HG03439 (cell line): ENCODE measurements at regions not wholly inside any gene's neighbourhood (a gene's known extent, or its start where the extent isn't known, plus 50 kb on each side); places are given as distances from the start of the nearest gene placed in this dataset.
"Not testable (repeated sequence)": the region's sequence is repeated elsewhere in the genome, so short reads cannot be mapped to it uniquely, and the experiment has no call there.

ENCODE experiments used
- ATAC-seq: cut with Tn5 transposase; IDR thresholded peaks from one replicate; pipeline ENCODE4 v1.9.1; 2021; ENCODE audit warnings: mild to moderate bottlenecking, moderate library complexity; ENCODE audit not compliant: unreplicated experiment

GRCh38 chr2:111552625-111553024, 331.4 kb downstream of the ANAPC1 start:
- not testable (repeated sequence) for ATAC-seq

DNA sequence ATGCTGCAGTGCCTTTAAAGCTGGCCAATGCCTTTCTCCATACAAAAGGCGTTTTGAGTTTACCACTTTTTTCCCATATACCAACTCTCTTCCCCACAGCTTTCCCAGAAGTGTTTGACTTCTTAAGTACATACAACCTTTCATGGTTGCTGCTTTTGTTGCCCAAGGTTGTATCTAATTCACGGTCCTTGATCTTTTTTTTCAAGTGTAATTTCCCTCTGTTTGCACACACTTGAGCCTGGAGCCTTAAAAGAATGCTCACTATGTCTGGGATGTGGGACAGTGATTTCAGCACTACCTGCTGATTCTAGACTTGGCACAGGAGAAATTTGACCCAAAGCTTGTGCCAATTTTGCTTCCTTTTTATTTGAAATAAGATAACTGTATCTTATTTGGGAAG, 324.7 kb downstream of the ANAPC1 start:
- ATAC-seq = not testable (repeated sequence)

DNA sequence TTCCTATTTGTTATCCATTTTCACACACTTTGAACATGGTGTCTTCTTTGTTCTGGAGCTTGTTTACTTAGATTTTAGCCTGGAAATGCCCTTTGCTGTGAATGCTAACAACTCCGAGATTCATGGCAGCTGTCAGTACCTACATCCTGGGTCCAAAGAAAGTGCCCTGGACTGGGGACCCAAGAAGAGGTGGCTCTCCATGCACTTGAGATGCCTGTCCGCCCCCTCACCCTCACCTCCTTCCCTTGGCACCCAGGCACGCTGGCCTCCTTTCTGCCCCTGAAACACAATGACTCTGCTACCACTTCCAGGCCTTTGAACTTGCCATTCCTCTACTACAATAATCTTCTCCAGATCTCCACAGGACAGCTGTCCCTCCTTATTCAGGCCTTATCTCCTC, 324.2 kb downstream of the ANAPC1 start:
- ATAC-seq = not testable (repeated sequence)

- not testable (repeated sequence) for ATAC-seq
Observed at GRCh38 chr2:111566068-111566467, 317.9 kb downstream of the ANAPC1 start.

DNA sequence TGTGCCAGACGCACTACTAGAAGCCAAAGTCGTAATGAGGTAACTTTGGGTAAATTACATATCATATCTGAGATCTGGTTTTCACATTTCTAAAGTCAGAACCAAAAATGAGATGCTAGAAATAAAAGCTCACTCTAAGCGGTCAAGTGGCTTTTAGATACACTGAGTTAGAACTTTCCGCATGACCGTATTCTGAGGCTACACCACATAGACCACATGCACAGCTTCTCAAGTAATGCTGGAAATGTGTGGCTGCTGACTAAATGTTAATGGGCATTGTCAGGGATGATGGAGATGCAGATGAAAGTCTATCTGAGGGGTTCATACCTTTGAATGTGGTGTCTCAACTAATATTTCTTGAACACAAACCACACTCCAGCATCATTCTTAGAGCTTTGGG, 316.8 kb downstream of the ANAPC1 start:
- ATAC-seq = not testable (repeated sequence)

DNA sequence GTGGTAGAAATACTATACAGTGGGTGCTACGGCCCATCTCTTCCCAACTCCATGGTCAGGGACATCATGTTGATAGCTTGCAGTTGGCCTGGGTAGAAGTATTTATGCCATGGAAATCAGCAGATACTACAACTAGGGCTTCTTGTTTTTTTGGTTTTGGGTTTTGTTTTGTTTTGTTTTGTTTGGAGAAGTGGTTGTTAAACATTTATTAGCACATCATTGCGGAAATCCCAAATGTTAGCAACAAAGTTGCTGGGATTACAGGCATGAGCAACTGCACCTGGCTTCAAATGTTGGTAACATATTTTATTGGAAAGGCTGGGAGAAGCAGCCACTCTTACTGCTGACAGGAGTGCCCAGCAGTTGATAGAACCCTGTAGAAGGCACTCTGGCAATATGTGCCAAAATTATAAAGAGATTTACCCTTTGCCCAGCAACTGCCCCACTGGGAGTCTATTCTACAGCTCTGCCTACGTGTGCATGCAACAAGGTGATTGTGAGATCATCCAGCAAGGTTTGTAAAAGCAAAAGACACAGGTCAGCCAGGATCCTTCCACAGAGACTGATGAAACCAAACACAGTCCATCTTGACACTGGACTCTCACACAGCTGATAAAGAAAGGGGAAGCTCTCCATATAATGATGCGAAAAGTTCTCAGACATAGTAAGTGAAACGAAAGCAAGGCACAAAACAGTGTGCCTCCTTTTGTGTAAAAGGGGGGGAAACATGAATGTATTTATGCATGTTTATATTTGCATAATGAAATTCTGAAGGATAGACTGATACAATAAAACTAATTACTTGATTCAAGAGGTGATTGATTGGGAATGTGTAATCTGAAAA, 314.4 kb downstream of the ANAPC1 start:
- ATAC-seq = not testable (repeated sequence)

- ATAC-seq = not testable (repeated sequence)
Observed at GRCh38 chr2:111570300-111571114, 313.5 kb downstream of the ANAPC1 start.

- ATAC-seq = not testable (repeated sequence)
Observed at GRCh38 chr2:111574803-111575202, 309.2 kb downstream of the ANAPC1 start.

GRCh38 chr2:111577154-111577885, 306.7 kb downstream of the ANAPC1 start:
- ATAC-seq = not testable (repeated sequence)

DNA sequence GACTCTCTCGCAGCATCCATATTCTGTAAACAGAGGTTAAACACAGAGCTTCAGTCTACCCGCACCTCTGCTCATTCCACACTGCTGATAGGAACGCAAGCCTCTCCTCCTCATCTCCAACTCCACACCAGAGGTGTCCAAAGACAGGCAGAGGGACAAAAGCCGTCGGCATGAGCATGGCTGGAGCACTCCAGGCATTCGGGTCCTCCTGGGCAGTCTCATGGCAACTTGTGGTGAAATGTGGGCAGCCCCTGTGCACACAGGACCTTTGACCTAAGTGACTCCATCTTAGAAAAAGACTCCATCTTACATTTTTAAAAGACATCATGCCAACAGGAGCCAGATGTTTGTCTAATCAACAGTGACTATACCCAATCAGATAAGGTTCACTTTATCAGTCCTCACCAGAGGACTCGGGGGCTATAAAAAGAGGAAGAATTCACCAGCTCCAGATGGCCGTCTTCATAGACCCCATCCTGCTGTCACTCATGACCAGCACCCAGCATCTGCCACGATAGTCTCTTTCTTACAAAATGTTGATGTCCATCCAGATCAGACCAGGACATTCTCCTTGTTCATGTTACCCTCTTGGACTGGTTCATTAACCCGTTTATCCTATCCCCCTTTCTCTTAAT, 304.4 kb downstream of the ANAPC1 start:
- not testable (repeated sequence) for ATAC-seq

- not testable (repeated sequence) for ATAC-seq
Observed at GRCh38 chr2:111580616-111581015, 303.4 kb downstream of the ANAPC1 start.

GRCh38 chr2:111582090-111582489, 301.9 kb downstream of the ANAPC1 start:
- ATAC-seq = not testable (repeated sequence)

DNA sequence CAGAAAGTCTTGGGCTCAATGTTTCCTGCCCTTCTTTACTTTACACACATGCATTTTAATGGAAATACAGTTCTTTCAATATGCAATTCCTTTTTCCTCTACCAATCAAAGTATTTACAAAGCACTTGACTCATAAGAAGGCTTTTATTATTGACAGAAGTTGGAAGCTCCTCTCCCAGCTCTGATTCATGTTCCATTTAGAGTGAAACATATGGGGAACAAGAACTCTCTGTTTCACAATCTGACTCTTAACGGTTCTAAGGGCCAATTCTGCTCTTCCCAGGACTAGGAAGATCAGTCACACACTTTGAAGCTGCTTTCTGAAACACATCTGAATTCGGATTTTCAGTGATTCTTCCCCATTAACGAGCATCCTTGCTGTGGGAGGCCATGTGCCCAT, 300.5 kb downstream of the ANAPC1 start:
- ATAC-seq = not testable (repeated sequence)

DNA sequence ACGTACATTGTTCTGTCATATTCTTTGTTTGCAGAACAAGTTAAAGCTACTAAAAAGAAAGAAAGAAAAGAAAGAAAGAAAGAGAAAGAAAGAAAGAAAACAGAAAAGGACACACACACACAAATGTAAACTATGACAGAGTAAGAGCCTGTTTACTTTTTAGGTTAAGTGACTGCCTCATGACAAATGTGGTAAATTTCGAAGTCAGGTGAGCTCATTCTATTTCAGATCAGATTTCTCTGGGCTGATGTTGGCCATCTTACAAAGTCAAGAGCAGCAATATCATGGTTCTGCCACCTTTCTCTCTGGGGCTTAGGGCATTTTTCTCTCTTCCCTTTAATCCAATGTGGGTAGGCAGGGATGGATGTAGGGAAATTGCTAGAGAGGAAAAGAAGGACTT, 299.5 kb downstream of the ANAPC1 start:
- ATAC-seq = not testable (repeated sequence)

GRCh38 chr2:111584950-111585349, 299.0 kb downstream of the ANAPC1 start:
- not testable (repeated sequence) for ATAC-seq

DNA sequence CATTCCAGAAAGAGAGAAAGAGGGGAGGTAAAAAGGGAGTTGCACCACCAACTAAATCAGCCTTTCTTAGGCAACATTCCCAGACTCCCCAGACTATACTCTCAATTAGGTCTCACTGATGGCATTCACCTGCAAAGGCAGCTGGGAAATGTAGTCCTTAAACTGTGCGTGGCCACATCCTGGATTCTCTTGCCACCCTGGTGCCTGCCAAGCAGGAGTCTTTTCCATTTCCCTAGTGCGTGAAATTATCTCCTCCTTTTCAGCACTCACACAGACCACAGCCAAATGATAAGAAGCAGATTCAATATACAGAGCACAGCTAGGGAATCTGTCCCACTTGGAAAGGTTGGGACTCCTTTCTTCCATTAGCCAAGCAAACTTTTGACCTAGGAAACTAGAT, 298.0 kb downstream of the ANAPC1 start:
- not testable (repeated sequence) for ATAC-seq

GRCh38 chr2:111595072-111595471, 288.9 kb downstream of the ANAPC1 start:
- not testable (repeated sequence) for ATAC-seq

- not testable (repeated sequence) for ATAC-seq
Observed at GRCh38 chr2:111596808-111597705, 286.9 kb downstream of the ANAPC1 start.

DNA sequence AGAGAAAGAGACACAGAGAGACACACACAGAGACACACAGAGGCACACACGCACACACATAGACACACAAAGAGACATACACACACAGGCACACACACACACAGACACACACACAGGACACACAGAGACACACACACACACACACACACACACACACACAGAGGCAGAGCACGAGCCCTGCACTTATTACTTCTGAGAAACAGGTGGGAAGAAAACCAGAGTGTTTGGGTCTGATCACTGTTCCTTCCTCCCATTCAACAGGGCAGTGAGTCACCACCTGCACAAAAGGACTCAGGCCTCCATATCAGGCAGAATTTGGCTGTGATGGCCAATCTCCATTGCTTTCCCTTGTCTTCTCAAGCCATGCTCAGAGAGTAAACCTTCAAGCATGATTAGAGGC, 285.0 kb downstream of the ANAPC1 start:
- ATAC-seq = not testable (repeated sequence)
